Hematopoietic multipotent progenitor cell (in vitro differentiated cells): ENCODE measurements at regions not wholly inside any gene's neighbourhood (a gene's known extent, or its start where the extent isn't known, plus 50 kb on each side); places are given as distances from the start of the nearest gene placed in this dataset.
A peak's percentile ranks its signal among the peaks of the same experiment; 100 is the strongest.

Source experiments
- DNase-seq, 3 donors: peaks; one replicate each; pipeline ENCODE4 v3.0.0-alpha.2; 2011 to 2015; ENCODE audit warnings: low read depth in 2 of 3, low spot score in 2 of 3

- DNase-seq, result no peak
These were observed 61.1 kb upstream of the ARID5B start for GRCh38 chr10:61840403-61840802.

DNA sequence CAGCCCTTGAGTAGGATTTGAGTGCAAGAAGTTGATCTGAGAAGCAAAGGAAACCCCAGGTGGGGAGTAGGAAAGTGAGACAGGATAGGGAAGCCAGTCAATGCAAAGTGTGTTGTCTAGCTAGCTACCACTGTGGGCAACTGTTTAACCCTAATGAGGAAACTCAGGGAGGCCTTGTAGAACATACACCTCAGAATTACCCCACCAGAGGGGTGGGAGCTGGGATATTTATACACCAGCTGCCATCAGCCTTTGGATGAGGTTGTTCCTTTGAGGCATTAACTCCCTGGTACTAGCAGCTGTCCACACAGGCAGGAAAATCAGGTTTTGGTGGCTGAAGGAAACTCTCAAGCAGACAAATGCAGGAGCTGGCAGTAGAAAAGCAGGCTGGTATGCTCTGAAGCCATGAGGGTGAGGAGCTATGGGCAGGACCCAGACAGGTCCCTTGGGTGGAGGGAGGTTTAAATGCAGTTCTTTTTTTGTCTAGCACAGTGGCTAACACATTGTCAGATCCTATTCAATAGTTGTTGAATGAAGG lies 60.1 kb upstream of the ARID5B start:
- DNase-seq, result no peak

- DNase-seq, result no peak
These were observed 58.6 kb upstream of the ARID5B start for GRCh38 chr10:61842755-61843497.

DNA sequence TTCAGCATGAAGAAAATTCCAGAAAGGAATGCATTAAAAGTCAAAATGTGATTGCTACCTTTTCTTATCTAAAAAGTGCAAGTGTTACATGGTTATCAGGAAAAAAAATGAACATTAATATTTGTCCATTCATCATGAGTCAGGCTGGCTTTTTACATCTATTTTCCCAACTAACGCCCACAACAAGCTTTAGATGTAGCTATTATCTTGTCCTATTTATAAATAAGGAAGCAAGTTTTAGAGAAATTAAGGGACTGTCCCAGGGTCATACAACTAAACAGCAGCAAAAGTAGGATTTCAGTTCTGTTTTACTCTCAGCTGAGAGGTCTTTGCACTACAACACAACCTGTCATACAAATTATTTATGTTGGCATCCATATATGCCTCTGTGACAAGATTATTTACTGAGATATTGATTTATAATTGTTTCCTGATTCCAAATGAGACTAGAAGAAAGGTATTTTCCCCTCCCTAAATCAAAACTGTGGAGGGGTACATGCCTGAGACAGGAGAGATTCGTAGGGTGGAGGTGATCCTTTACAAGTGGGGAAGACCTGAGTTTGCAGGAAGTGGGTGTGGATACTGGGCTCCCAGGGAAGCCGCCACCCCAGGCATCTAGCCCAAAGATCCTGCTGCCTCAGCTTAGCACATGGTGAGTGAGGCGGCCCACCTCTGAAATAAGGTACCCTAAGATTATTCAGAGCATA lies 57.2 kb upstream of the ARID5B start:
- no peak for DNase-seq

DNA sequence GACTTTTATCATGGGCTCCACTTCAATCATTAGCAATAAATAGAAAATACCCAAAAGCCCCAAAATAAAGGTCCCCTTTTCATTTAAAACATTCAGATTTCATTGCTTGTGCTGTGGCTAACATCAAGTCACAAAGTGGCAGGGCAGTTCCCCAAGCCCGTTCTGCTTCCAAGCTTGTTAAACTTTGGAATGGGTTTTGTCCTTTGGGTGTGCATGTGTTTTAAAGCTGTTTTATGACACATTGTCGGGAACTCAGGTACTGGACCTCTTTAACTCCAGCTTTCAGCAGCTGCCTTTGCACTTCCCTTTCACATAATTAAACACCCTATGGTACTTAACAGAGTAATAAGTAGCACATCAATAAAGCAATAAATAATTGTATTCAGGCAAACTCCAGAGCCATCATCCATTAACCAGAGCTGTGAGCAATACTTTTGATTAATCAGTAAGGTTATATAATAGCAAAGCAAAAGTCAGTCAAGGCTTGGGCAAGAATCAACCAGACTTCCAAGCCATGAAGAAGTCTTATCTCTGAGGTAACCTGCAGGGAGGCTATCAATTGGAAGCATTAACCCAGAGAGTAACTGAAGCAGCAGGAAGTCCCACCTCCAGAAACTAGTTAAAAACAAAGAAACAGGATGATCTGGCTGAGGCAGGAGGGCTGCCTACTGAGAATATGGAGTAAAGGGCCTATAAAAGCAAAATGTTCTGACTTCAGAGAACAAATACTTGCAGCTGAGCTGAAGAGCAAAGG lies 56.1 kb upstream of the ARID5B start:
- no peak for DNase-seq

- no peak for DNase-seq
These were observed 55.6 kb upstream of the ARID5B start for GRCh38 chr10:61845950-61846268.

GRCh38 chr10:61846370-61847031 lies 55.0 kb upstream of the ARID5B start:
- no peak for DNase-seq

DNA sequence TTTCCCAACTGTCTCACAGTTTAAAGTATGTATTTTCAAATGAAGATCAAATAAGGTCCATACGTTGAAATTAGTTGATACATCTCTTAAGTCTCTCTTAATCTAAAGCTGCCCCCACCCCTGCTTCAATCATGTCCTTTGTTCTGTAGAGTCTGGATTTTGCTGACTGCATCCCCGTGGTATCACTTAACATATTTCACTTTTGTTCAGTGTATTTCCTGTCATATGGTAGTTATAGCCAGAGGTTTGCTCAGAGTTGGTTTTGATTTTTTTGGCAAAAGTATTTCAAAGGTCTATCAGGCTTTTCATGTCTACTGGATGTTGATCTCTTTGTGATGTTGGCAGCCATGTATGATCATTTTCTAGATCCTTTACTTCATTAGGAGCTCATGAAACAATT lies 54.4 kb upstream of the ARID5B start:
- peak in 1 of 3 donors; percentile 20 for DNase-seq

DNA sequence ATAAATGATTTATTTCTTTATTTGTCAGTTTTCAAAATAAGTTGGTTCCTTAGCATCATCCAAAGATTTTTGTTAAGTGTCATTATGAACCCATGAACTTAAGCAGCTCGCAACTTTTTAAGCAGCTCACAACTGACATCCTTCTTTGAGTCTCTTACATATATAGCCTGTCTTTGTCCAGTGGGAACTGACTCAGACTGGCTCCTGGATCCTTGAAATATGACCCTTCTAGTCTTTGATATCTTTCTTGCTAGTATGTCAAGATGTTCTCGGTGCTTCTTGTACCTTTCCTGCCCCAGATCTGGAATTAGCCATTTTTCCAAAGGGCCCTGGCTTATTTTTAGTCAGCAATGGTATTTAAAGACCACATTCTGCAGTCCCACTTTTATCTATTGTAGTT lies 53.9 kb upstream of the ARID5B start:
- no peak for DNase-seq

DNA sequence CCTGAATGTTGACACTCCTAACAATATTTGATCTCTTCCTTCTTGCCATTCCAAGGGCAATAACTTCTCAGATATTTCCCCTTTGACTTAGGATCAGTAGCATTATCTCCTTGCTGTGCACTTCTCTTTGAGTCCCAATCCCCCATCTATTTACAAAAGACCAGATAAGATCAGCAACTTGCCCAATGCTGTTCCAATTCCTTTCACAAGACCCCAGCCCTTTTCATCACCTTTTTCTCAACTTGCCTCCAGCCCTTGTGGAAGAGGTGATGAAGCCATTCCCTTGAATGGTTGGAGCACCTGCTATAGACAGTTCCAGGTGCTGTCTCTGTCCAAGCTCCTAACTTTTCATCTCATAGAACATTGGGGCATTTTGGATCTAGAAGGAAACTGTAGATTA lies 51.1 kb upstream of the ARID5B start:
- DNase-seq, result no peak
